Fibroblast of pulmonary artery (primary cell): ENCODE measurements at regions not wholly inside any gene's neighbourhood (a gene's known extent, or its start where the extent isn't known, plus 50 kb on each side); places are given as distances from the start of the nearest gene placed in this dataset.

Experiments used
- DNase-seq: peaks from one replicate; pipeline ENCODE4 v3.0.0-alpha.2; 2010; ENCODE audit warnings: low read depth
- H3K4me3 ChIP-seq: replicated peaks from 2 replicates; pipeline ENCODE4 v1.5.1; 2011; ENCODE audit warnings: low read depth, mild to moderate bottlenecking, control low read depth, low read length, moderate library complexity
- CTCF ChIP-seq: IDR thresholded peaks from 2 replicates; pipeline ENCODE4 v1.5.1; 2011; ENCODE audit warnings: mild to moderate bottlenecking, control low read depth, low read length, inconsistent platforms; ENCODE audit errors: missing control alignments

- no peak overlapping the region for H3K4me3 ChIP-seq
- TF ChIP-seq CTCF = no peak
- DNase-seq = no peak
Observed at GRCh38 chr4:26212528-26212927, 108.3 kb upstream of the RBPJ start.

- DNase-seq = no peak
- no peak for TF ChIP-seq CTCF
- H3K4me3 ChIP-seq = no peak overlapping the region
Observed at GRCh38 chr4:26213317-26213716, 107.5 kb upstream of the RBPJ start.

GRCh38 chr4:26214994-26215393, 105.8 kb upstream of the RBPJ start:
- no peak for DNase-seq
- no peak overlapping the region for H3K4me3 ChIP-seq
- no peak for TF ChIP-seq CTCF

GRCh38 chr4:26215725-26216124, 105.1 kb upstream of the RBPJ start:
- H3K4me3 ChIP-seq = no peak overlapping the region
- DNase-seq = no peak
- TF ChIP-seq CTCF = no peak

- no peak overlapping the region for H3K4me3 ChIP-seq
- no peak for DNase-seq
- no peak for TF ChIP-seq CTCF
Observed at GRCh38 chr4:26217481-26217880, 103.3 kb upstream of the RBPJ start.

DNA sequence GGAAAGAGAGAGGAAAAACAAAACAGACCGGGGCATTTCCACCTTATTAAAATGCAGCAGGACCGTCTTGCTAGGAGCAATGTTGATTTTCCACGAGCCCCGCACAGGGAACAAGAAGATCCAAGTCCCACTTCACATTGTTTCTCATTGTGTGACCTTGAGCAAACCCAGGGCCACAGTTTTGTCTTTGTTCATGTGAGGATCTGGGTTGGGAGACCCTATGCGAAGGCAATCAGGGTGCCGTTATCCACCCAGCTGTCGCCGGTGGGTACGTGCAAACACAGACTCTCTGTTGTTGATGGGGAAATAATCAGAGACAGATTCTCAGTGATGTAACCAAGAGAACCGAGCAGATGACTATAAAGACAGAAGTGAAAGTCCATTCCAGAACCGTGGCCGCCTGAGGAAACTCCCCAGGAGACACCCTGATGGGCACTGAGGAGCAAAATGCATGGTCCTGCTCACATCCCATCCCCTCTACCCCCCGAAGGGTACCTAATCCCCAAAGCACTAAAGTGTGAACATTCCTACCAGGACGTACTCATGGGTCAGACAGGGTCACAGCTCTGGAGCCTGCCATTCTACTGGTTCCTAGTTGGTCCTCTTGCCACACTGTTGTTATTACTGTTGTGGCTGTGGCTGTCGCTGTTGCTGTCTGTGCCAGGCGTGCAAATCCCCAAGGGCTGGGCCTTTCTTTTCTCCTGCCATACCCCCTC, 102.7 kb upstream of the RBPJ start:
- no peak for TF ChIP-seq CTCF
- DNase-seq = no peak
- no peak overlapping the region for H3K4me3 ChIP-seq
